ENCODE measurements at regions not wholly inside any gene's neighbourhood (a gene's known extent, or its start where the extent isn't known, plus 50 kb on each side); places are given as distances from the start of the nearest gene placed in this dataset.

- peak; percentile 90 for TF ChIP-seq BRD4 (CRISPR knock-in tag; IDR thresholded peaks at IDR 0.05)
- no peak for TF ChIP-seq ZNF672 (CRISPR knock-in tag; IDR thresholded peaks at IDR 0.05)
- no peak for TF ChIP-seq HES4 (CRISPR knock-in tag; IDR thresholded peaks at IDR 0.05; ENCODE audit: borderline replicate concordance)
- no peak for TF ChIP-seq ZNF180 (CRISPR knock-in tag; IDR thresholded peaks at IDR 0.05; ENCODE audit: borderline replicate concordance, low read depth)
- peak in 1 of 2 experiments; percentile 89; a peak in 3 of 4 replicates for TF ChIP-seq EP300 (IDR thresholded peaks at IDR 0.05; ENCODE audit: low read depth in 2 of 2, low read length in 2 of 2)
- TF ChIP-seq EP300 (CRISPR knock-in tag; IDR thresholded peaks at IDR 0.05; ENCODE audit: borderline replicate concordance): peak; percentile 55; the same call in 1 of the 2 replicates
- TF ChIP-seq SIX1 (CRISPR knock-in tag; IDR thresholded peaks at IDR 0.05; ENCODE audit: borderline replicate concordance): no peak
- peak; percentile 25; the same call in 1 of the 2 replicates for TF ChIP-seq ZNF792 (CRISPR knock-in tag; IDR thresholded peaks at IDR 0.05)
- no peak for TF ChIP-seq ZNF550 (CRISPR knock-in tag; IDR thresholded peaks at IDR 0.05; ENCODE audit: borderline replicate concordance)
- TF ChIP-seq, protein P1, sequence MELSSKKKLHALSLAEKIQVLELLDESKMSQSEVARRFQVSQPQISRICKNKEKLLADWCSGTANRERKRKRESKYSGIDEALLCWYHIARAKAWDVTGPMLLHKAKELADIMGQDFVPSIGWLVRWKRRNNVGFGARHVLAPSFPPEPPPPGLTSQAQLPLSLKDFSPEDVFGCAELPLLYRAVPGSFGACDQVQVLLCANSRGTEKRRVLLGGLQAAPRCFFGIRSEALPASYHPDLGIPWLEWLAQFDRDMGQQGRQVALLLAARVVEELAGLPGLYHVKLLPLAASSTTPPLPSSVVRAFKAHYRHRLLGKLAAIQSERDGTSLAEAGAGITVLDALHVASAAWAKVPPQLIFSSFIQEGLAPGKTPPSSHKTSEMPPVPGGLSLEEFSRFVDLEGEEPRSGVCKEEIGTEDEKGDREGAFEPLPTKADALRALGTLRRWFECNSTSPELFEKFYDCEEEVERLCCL (CRISPR knock-in tag; IDR thresholded peaks at IDR 0.05; ENCODE audit: borderline replicate concordance): no peak
- TF ChIP-seq GATA4 (IDR thresholded peaks at IDR 0.05; ENCODE audit: borderline replicate concordance, low read depth): peak; percentile 68; the same call in 1 of the 2 replicates
- TF ChIP-seq HNF1A (IDR thresholded peaks at IDR 0.05; ENCODE audit: low read depth): peak; percentile 94
- peak; percentile 98 for TF ChIP-seq HNF1A (CRISPR knock-in tag; IDR thresholded peaks at IDR 0.05; ENCODE audit: borderline replicate concordance)
- peak; percentile 96 for TF ChIP-seq JUNB (CRISPR knock-in tag; IDR thresholded peaks at IDR 0.05; ENCODE audit: borderline replicate concordance)
- TF ChIP-seq, protein P2, sequence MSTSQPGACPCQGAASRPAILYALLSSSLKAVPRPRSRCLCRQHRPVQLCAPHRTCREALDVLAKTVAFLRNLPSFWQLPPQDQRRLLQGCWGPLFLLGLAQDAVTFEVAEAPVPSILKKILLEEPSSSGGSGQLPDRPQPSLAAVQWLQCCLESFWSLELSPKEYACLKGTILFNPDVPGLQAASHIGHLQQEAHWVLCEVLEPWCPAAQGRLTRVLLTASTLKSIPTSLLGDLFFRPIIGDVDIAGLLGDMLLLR (CRISPR knock-in tag; IDR thresholded peaks at IDR 0.05): no peak
- peak; percentile 51; the same call in 1 of the 2 replicates for TF ChIP-seq ZBTB21 (CRISPR knock-in tag; IDR thresholded peaks at IDR 0.05)
- peak; percentile 89 for TF ChIP-seq RXRB (CRISPR knock-in tag; IDR thresholded peaks at IDR 0.05; ENCODE audit: borderline replicate concordance)
- TF ChIP-seq ZNF530 (CRISPR knock-in tag; IDR thresholded peaks at IDR 0.05; ENCODE audit: low read depth): no peak
- TF ChIP-seq ZSCAN30 (CRISPR knock-in tag; IDR thresholded peaks at IDR 0.05): no peak
- no peak for TF ChIP-seq ZNF75D (CRISPR knock-in tag; IDR thresholded peaks at IDR 0.05; ENCODE audit: borderline replicate concordance)
- TF ChIP-seq, protein P3, sequence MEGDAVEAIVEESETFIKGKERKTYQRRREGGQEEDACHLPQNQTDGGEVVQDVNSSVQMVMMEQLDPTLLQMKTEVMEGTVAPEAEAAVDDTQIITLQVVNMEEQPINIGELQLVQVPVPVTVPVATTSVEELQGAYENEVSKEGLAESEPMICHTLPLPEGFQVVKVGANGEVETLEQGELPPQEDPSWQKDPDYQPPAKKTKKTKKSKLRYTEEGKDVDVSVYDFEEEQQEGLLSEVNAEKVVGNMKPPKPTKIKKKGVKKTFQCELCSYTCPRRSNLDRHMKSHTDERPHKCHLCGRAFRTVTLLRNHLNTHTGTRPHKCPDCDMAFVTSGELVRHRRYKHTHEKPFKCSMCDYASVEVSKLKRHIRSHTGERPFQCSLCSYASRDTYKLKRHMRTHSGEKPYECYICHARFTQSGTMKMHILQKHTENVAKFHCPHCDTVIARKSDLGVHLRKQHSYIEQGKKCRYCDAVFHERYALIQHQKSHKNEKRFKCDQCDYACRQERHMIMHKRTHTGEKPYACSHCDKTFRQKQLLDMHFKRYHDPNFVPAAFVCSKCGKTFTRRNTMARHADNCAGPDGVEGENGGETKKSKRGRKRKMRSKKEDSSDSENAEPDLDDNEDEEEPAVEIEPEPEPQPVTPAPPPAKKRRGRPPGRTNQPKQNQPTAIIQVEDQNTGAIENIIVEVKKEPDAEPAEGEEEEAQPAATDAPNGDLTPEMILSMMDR (CRISPR knock-in tag; IDR thresholded peaks at IDR 0.05): no peak
- TF ChIP-seq ZNF24 (IDR thresholded peaks at IDR 0.05): no peak; the same call in 1 of the 2 replicates
These were observed 102.8 kb downstream of the RHOU start (continued) for GRCh38 chr1:228837817-228838716.

Measured in HepG2 (cell line).